Midbrain (tissue), 1 donor: ENCODE measurements at regions not wholly inside any gene's neighbourhood (a gene's known extent, or its start where the extent isn't known, plus 50 kb on each side); places are given as distances from the start of the nearest gene placed in this dataset.
A peak's percentile ranks its signal among the peaks of the same experiment; 100 is the strongest.

Experiments
- DNase-seq: peaks from one replicate; lab custom pipeline; 2025; lab: John Stamatoyannopoulos, UW

GRCh38 chr1:65681096-65681495 lies 111.6 kb upstream of the PDE4B start:
- DNase-seq: no peak

GRCh38 chr1:65687428-65688214 lies 105.1 kb upstream of the PDE4B start:
- peak; percentile 93 for DNase-seq

- no peak for DNase-seq
These were observed 104.5 kb upstream of the PDE4B start for GRCh38 chr1:65688215-65688566.

GRCh38 chr1:65688848-65689247 lies 103.8 kb upstream of the PDE4B start:
- no peak for DNase-seq

GRCh38 chr1:65691152-65691900 lies 101.4 kb upstream of the PDE4B start:
- peak; percentile 72 for DNase-seq

- no peak for DNase-seq
These were observed 100.7 kb upstream of the PDE4B start for GRCh38 chr1:65691972-65692371.

GRCh38 chr1:65694126-65694525 lies 98.6 kb upstream of the PDE4B start:
- no peak for DNase-seq

- no peak for DNase-seq
These were observed 97.8 kb upstream of the PDE4B start for GRCh38 chr1:65694933-65695332.

- no peak for DNase-seq
These were observed 94.1 kb upstream of the PDE4B start for GRCh38 chr1:65698590-65698989.

- no peak for DNase-seq
These were observed 88.8 kb upstream of the PDE4B start for GRCh38 chr1:65703853-65704252.

GRCh38 chr1:65704318-65704717 lies 88.4 kb upstream of the PDE4B start:
- DNase-seq: no peak

- DNase-seq: no peak
These were observed 74.8 kb upstream of the PDE4B start for GRCh38 chr1:65717815-65718454.

- no peak for DNase-seq
These were observed 73.3 kb upstream of the PDE4B start for GRCh38 chr1:65719391-65719790.

GRCh38 chr1:65722461-65722860 lies 70.2 kb upstream of the PDE4B start:
- DNase-seq: no peak

- DNase-seq: no peak
These were observed 68.5 kb upstream of the PDE4B start for GRCh38 chr1:65724151-65724550.

GRCh38 chr1:65725064-65725463 lies 67.6 kb upstream of the PDE4B start:
- no peak for DNase-seq

- DNase-seq: no peak
These were observed 64.2 kb upstream of the PDE4B start for GRCh38 chr1:65728504-65728903.

- DNase-seq: no peak
These were observed 63.4 kb upstream of the PDE4B start for GRCh38 chr1:65729259-65729658.

- no peak for DNase-seq
These were observed 57.7 kb upstream of the PDE4B start for GRCh38 chr1:65734979-65735378.

GRCh38 chr1:65741993-65742392 lies 50.7 kb upstream of the PDE4B start:
- DNase-seq: no peak
